DMS79 (cell line): ENCODE measurements at regions not wholly inside any gene's neighbourhood (a gene's known extent, or its start where the extent isn't known, plus 50 kb on each side); places are given as distances from the start of the nearest gene placed in this dataset.
"Not testable (repeated sequence)": the region's sequence is repeated elsewhere in the genome, so short reads cannot be mapped to it uniquely, and the experiment has no call there.

Experiments used
- DNase-seq: peaks from one replicate; lab custom pipeline; 2025; lab: John Stamatoyannopoulos, UW

GRCh38 chr2:3899536-3900155 is 196.3 kb downstream of the DCDC2C start:
- DNase-seq, result no peak

GRCh38 chr2:3902131-3902530 is 198.8 kb downstream of the DCDC2C start:
- no peak for DNase-seq

- no peak for DNase-seq
Measured at GRCh38 chr2:3904061-3904460, 200.7 kb downstream of the DCDC2C start.

GRCh38 chr2:3908498-3908897 is 205.1 kb downstream of the DCDC2C start:
- DNase-seq, result not testable (repeated sequence)

- no peak for DNase-seq
Measured at GRCh38 chr2:3911882-3912455, 208.6 kb downstream of the DCDC2C start.

GRCh38 chr2:3913166-3913565 is 209.8 kb downstream of the DCDC2C start:
- DNase-seq, result no peak

- no peak for DNase-seq
Measured at GRCh38 chr2:3914241-3914640, 210.9 kb downstream of the DCDC2C start.

- DNase-seq, result no peak
Measured at GRCh38 chr2:3927031-3927430, 223.7 kb downstream of the DCDC2C start.

GRCh38 chr2:3929374-3929773 is 226.0 kb downstream of the DCDC2C start:
- DNase-seq, result no peak

DNA sequence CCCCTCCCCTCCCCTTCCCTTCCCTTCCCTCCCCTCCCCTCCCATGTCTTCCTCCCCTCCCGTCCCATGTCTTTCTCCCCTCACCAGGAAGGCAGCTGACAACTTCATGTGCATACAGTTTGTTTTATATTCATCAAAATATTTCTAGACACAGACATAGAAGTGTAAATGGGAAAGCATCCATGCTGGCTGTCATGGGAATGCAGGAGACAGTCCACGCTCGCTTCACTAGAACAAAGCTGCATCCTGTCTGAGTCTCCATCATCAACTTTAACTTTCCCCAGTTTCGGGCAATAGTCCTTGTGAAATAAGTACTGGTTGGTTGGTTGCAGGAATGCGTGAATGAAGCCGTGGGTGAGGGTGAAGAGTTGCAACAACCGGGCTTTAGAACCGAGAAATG is 226.9 kb downstream of the DCDC2C start:
- DNase-seq, result no peak

DNA sequence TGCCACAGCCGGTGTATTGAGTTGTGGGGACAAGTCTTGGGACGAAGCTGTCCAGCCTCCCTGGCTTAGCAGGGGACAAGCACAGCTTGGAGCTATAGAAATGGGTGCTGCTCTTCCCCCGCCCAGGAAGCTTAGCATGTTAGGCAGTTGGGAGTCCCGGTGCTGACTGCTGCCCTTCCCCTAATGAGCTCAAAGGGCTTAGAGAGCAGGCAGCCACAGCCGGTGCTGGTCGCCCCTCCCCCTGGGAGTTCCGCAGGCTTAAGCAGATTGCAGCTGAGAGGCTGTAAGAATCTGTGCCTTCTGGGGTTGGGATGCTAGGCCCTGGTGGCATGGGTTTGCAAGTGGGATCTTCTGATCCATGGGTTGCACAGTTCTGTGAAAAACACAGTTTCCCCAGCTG is 237.3 kb downstream of the DCDC2C start:
- DNase-seq, result no peak

DNA sequence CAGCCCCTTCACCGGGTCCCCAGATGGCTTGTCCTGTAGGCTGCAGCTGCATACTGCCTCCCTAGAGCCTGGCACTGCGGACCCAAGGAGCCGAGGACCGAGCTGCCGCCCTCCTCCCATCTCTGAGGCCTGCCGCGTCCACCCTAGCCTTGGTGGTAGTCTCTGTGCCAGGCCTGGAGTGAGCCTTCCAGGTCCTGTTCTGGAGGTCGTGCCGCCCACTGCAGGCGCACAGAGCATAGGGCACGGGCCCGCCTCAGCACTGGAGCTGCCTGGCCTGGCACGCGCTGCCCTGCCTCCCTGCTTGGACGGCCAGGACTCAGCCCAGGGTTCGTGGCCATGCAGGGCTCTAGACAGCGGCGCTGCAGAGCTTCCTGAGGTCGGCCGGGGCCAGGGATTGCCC is 239.5 kb downstream of the DCDC2C start:
- no peak for DNase-seq

DNA sequence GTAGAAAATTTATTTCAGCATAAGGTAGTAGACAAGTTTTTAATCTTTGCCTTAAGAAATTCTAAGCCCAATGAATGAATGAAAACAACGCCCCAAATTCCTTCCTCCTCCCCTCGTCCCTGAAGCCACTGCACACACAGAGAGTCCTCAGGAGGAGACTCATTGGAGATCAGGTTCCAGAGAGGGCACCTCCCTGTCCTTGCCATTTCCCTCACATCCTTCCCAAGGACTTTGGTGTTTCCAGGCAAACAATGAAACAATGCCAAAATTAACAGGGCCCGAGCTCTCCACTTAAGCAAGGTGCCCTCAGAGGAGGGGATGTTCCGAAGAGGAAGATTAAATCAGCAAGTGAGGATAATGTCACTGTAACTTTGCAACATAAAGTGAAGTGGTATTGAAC is 240.7 kb downstream of the DCDC2C start:
- DNase-seq, result no peak

DNA sequence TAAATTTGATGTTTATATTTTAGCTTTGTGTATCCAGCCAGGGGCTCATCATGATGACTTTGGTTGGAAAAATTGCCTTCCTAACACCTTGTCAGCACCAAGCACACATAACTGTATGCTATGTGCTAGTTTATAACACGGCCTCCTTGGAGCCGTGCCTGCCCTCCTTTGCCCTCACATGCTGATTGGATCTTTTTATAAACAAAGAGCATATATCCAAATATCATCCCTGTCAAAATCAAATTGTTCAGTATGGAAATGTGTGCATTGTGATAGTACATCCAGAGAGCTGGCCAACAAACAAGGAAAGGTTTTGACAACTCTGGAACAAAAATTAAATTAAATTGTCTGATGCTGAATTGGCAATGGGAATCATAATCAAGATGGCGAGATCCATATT is 241.5 kb downstream of the DCDC2C start:
- no peak for DNase-seq

DNA sequence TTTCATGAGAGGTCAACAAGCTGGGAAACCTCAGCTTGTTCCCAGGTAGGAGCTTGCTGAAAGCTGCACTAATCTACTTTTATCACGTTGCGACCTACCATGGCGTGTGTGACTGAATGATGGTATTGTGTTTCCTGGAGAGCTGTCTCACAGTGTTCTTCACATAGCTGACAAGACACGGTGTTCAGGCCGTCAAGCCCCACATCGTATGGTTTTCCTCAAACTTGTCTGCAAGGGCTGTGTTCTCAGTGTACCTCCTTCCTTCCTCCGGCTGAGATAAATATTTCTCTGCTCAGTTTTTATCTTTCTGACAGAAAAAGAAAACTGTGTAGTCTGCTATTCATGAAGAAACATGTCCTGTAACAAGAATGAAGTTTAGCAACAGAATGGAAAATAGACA is 244.8 kb downstream of the DCDC2C start:
- no peak for DNase-seq

- no peak for DNase-seq
Measured at GRCh38 chr2:3951131-3951954, 248.0 kb downstream of the DCDC2C start.

- no peak for DNase-seq
Measured at GRCh38 chr2:3952866-3953516, 249.6 kb downstream of the DCDC2C start.

DNA sequence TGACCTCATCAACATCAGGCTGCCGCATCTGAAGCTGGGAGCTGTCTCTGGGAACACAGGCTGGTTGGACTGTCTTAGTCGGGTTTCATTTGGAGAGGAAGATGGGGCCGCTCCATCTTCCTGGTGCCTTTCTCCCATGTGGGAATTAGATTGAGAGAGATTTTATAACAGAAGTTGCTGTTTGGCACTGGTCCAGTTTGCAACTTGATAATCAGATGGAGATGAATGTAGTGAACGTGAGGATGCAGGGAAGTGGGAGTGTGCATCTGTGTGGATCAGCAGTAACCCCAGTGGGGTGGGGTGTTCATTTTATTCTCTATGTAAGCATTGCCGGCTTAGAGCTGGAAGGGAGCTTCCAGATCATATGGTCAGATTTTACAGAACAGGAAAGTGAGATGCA is 250.9 kb downstream of the DCDC2C start:
- no peak for DNase-seq

DNA sequence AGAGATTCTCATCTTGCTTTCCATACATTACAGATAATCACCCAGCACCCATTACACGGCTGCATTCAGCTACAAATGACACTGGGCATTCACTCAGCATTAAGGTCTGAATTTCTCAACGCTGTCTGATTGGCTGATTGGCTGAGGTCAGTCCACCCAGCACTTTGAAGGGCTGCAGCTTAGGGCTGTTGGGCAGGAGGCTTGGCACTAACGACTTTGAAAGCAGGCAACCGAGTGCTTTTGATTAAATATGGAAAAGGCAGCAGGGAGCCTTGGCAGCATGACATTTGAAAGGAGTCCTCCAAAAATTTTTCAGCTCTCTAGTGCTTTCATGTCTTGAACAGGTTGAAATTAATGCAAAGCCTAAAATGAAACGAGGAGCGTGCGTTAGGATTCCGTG is 253.0 kb downstream of the DCDC2C start:
- DNase-seq, result no peak

- DNase-seq, result no peak
Measured at GRCh38 chr2:3956892-3957291, 253.5 kb downstream of the DCDC2C start.

GRCh38 chr2:3958465-3958864 is 255.1 kb downstream of the DCDC2C start:
- DNase-seq, result no peak

DNA sequence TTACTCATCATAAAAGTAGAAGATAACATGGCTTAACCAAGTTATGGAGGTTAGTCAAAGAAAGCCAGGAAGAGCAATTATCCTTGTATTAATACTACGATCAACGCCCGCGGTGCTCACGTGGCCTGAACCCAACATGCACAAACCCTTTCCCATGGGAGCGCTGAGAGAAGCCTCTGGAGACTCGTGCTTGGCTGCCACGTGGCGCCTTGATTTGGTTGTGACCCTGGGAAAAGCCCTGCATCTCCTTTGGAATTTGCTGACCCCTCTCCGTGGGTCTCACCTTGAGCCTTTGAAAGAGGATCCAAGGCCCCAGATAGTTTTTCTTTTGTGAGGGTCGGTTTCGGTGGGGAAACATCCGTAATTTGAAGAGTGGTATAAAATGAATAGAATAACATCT is 255.6 kb downstream of the DCDC2C start:
- no peak for DNase-seq

DNA sequence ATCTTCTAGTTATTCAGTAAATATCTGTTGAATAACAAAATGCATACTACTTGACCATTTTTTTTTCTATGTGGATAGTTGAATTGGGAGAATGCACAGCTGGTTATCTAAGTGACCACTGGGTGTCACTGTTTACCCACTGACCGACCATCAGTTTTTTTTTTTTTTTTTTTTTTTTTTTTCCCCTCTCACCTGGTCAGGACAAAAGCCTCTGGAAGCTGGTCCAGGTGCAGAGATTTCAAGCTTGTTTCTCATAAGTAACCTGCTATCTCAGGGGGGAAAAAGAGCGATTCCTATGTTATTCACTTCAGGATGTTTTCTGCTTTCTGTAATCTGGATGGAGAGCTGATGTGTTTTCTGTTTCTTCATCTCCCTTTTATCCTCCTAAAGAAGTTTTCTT is 256.0 kb downstream of the DCDC2C start:
- DNase-seq, result peak; percentile 52
